ENCODE measurements at regions not wholly inside any gene's neighbourhood (a gene's known extent, or its start where the extent isn't known, plus 50 kb on each side); places are given as distances from the start of the nearest gene placed in this dataset.

DNA sequence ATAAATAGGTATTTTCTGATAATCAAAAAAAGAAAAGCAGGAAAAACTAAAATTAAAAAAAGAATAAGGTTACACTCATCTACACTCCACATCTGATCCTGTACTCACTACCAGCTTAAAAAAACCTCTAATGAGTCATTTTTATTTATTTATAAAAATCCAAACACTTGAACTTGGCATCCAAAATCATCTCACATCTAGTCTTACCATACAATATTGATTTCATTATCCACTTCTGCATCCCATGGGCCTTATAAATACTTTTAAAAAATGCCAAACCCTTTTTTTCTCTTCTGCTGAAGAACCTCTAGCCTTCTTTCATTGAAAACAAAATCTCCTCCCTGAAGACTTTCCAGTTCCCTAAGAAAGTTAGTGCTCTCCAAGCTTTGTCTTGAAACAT is 109.7 kb downstream of the TMTC3 start:
- ATAC-seq (ENCODE audit: poor library complexity) (no peak), DNase-seq (no peak)
- intact Hi-C loops (cut with DNase I) = no loop called here

DNA sequence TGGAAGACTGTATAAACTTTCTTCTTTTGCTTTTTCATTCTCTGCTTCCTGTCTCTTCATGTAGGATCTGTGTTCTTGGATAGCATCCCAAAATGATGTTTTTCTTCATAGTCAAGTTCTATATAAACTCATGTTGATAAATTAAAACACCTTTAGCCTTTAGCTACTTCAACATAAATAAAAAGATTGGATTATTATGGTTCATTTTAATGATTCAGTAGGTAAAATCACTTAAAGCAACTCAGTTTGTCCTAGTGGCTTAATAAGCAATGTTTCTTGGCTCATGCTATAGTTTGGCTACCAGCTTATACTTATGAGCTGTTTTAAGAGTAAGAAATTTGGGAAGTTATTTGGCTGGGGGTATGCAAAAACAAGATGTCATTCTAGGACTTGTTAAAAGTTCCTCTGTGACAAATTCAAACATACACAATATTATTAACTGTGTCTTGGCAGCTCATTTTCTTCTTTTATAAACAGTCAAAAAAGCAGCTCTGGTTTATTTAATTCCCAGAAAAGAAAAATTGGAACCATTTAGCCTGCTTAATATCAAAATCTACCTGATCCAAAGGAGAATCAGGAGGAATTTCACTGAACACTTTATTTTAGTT is 111.4 kb downstream of the TMTC3 start:
- ATAC-seq (ENCODE audit: poor library complexity) (no peak), DNase-seq (no peak)
- intact Hi-C loops (cut with DNase I) = no loop called here

DNA sequence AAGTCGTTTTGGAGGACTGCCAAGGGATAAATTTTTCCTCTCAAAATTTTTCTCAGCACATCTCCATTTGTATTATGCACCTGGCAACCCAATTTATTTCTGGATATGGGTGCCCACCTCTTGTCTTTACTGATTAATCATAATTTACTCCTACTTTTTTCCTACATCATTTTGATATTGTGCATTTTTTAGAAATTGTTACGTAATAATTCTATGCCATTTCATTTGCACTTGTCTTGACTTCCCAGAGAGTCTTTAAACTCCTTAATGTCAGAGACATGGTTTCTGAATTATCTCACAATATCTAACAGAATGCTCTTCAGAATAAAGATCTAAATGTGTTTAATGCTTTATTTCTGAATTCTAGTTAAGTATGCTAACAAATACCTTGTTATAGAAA is 113.1 kb downstream of the TMTC3 start:
- intact Hi-C loops (cut with DNase I) = no loop called here
- ATAC-seq (ENCODE audit: poor library complexity) (no peak), DNase-seq (no peak)

DNA sequence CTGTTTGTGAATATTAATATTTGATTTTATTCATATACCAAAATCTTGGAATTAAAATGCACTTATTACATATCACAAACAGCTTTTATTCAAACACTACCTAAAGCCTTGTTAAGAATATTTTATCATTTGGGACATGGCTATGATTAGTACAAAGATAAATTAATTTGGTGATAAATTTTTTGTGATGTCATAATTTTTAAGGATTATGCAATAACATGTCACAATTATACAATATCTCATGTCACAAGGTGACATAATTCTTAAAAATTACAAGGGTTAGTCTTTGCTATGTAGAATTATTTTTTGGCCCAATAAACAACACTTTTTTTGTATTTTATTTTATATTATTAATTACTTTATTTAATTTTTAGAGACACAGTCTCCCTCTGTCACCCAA is 113.7 kb downstream of the TMTC3 start:
- ATAC-seq (ENCODE audit: poor library complexity) = no peak
- DNase-seq = no peak
- intact Hi-C loops (cut with DNase I) = no loop called here

DNA sequence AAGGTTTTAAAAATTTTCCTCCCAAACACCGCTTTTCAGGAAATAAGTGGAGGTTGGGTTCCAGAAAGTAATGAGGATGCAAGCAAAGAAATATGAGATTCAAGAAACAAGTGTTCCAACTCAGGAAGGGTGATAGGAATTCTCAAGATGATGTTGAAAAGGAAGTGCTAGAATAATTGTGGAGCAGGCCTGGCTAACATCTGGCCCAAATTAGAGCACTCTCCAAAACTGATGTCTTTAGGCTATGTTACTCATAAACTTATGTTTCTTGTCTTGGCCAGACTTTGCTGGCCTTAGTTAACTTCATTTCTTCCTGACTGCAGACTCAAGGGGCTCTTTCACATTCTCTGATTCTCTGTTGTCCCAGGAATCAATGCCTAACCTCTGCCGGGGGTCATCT is 116.3 kb downstream of the TMTC3 start:
- intact Hi-C loops (cut with DNase I) = no loop called here
- DNase-seq = no peak
- no peak for ATAC-seq (ENCODE audit: poor library complexity)

DNA sequence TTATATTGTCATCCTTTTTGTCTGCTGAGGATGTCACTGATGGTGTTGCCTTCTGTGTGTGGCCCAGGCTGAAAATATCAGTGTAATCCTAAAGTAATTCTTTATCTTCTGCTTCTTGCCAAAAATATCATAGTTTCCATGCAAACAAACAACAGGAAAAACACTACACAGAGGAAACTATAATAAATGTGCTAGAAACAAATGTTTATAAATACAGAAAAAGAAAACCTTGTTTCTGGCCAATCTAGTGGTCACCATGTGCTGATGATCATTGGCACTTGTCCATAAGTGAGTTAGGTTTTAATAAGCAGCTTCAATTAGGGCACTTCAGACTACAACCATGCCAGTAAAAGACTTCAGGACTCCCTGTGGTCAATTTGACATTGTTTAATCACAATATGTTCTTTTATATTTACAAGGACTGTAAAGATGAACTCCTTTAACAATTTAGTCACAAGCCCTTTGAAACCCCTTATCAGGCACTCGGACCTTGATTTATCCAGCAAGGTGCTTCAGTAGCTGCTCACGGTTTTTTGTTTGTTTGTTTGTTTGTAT is 124.8 kb downstream of the TMTC3 start:
- ATAC-seq (ENCODE audit: poor library complexity) = no peak
- DNase-seq = no peak
- intact Hi-C loops (cut with DNase I) = no loop called here

DNA sequence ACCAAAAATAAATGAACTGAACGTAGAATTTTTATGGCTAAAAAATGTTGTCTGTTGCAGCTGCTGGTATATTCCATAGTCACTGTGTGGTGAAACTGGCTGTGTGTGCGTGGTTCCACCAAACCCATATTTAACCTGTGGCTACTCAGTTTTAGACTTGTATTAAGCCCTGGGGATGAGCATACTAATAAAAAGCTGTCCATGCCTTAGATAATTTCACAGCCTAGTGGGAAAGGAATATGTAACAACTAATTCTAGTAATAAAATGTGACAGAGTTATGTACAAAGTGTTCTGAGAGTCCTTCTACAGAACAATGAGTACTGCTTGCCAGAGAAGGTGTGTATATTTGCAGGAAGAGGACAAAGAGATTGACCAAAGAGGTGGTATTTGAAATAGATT is 125.5 kb downstream of the TMTC3 start:
- intact Hi-C loops (cut with DNase I) = no loop called here
- DNase-seq (no peak), ATAC-seq (ENCODE audit: poor library complexity) (no peak)

DNA sequence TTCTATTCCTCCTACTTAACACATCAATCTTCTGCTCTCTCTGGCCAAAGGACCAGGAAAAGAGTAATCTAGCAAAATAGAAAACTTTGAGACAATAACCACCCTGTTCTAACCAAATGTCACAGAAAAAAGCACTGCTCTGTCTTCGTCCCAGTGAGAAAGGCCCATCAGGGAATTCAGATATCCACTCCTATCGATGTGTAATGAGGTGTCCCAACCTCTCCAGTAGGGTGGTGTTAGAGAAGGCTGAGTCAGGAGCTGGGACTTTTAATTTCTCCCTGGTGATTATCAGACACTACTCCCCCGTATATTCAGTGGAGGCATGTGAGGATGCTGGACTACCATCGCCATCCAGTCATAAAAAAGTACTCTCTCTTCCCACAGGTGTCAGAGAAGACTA is 130.3 kb downstream of the TMTC3 start:
- intact Hi-C loops (cut with DNase I) = no loop called here
- DNase-seq (no peak), ATAC-seq (ENCODE audit: poor library complexity) (no peak)

DNA sequence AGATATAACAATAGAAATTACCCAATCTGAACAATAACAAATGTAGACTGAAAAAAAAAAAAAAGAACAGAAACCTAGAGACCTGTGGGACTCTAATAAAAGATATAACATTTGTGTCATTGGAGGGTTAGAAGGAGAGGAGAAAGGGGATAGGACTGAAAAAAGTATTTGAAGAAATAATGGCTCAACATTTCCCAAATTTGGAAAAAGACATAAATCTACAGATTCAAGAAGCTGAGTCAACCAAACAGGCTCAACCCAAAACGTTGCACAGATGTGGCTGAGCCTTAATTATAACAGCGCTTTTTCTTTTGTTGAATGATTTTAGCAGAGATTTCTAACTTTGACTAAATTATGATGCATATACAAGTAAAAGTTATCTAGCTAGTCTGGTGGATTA is 131.3 kb downstream of the TMTC3 start:
- intact Hi-C loops (cut with DNase I) = no loop called here
- DNase-seq (no peak), ATAC-seq (ENCODE audit: poor library complexity) (no peak)

DNA sequence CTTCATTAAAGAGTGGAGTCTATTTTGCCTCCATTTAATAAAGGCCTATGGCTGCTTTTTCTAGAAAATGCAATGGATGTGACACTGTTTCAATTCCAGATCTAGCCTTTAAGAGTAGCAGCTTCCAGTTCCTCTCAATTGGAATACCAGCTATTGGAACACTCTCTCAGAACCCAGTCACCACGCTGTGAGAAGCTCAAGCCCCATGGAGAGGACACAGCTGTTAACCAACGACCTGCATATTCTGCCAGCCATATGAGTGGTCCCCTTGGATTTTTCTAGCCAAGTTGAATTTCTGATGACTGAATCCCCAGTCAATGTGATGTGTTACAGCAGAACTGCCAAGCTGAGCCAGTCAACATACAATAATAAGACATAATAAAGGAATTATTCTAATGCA is 131.8 kb downstream of the TMTC3 start:
- ATAC-seq (ENCODE audit: poor library complexity) (no peak), DNase-seq (no peak)
- intact Hi-C loops (cut with DNase I) = no loop called here

DNA sequence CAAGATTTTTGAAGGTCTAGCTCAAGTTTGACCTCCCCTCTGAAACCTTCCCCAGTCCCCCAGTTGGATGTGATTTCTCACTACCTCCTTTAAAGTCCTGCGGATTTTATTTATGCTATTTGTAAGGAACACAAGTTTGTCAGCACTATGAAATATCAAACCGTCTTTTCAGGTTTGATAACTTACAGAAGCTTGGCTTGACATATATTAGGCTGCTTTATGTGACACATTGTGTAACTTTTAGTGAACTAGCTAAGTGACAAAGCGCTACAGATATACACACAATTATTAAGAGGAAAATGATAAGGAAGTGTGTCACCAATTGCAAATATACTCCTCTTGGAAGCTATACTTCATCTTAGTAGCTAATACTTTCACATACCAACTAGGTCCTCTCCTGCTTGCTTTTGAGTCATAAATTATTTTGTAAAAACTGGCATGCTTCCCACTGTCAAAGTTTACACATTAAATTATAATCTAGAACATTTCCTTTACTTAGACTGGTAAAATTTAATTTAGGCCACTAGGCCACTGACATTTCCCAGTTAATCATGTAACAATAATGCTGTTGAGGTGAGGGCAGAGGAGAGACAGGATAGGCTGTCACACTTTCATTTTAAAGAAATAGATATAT is 149.5 kb downstream of the TMTC3 start:
- intact Hi-C loops (cut with DNase I) = no loop called here
- no peak for ATAC-seq (ENCODE audit: poor library complexity)

DNA sequence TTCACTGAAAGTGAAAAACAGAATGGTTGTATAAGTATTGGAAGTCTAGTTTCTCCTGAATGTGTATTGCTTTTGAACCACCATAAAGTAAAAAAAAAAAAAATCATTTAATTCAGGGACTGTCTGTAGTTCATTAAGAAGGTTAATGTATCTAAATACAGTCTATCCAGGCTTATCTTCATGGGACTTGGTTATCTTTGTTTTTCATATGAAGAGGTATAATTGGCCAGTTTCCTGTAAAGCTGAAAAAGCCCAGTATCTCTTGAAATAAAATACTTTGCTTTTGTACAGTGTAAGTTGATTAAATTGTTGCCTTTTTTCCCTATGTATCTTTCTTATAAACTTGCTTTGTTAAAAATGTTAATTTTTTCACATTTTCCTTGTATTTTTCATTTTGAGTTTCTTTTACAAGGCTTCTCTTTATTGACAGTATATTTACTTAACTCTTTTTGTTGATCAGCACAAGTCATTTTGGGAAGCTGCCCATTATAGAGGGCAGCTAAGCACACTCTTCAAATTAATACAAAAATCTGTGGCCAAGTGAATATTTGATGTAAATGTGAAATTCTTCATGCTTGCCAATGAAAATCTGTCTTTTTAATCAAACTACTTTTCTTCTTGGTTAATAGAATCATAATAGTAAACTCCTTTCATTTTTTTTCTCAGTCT is 156.0 kb downstream of the TMTC3 start:
- ATAC-seq (ENCODE audit: poor library complexity) = no peak
- intact Hi-C loops (cut with DNase I) = no loop called here
- no peak for DNase-seq

More for the DNA sequence above, 149.5 kb downstream of the TMTC3 start:
- no peak for DNase-seq

DNA sequence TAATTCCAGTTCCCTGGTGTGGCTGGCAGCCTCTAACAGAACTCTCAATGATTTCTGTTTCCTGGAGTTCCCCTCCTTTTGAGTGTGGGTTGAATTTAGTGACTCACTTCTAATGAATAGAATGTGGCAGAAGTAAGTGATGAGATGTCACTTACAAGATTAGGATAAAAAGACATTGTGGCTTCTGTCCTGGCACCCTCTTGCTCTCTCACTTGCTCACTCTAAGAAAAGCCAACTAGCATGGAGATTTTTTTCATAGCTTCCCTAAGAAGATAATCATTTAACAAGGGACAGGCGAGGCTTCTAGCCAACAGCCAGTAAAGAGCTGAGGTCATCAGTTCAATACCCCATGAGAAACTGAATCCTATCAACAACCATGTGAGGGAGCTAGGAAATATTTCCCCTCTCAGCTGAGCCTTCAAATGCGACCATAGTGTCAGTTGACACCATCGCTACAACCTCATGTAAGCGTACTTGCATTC is 156.7 kb downstream of the TMTC3 start:
- ATAC-seq (ENCODE audit: poor library complexity) = no peak
- intact Hi-C loops (cut with DNase I) = no loop called here
- DNase-seq = no peak

DNA sequence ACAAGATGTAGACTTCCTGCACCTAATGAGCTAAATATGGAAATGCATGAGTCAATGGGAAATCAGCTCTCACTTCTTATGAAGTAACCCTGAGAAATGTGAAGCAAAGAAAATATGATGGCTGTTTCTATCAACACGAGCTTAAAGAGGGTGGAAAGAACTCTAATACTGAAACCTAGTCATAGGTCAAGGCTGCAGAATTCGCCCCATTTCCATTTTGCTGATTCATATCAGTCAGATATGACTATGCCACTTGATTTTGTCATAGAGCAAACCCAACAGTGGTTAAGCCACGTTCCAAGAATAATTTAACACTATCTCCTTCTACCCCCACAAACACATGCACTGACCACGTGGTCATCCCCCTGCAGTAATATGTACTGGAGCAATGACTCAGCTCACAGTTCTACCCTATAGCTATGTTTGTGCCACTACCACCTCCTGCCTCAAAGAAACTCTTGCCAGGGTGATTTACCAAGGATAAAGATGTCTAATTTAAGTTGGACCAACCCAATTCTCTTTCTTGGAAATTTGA is 157.5 kb downstream of the TMTC3 start:
- DNase-seq = no peak
- intact Hi-C loops (cut with DNase I) = no loop called here
- no peak for ATAC-seq (ENCODE audit: poor library complexity)

DNA sequence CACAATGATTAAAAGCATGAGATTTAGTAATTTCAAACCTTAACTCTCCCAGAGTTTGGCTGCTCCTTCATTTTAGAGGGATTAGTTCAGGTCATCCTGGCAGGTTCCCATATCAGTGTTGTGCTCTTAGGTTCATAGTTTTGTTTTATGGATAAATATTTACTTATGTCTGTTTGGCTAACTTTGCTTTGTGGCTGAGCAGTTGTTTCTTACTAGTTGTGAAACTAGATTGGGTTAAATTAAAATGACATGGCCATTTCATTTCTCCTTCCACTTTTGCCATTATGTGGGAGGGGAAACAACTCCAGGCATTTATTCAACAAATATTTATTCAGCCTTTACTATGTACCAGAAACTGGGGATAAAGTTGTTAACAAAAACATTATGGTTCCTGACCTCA is 158.8 kb downstream of the TMTC3 start:
- intact Hi-C loops (cut with DNase I) = no loop called here
- ATAC-seq (ENCODE audit: poor library complexity) (no peak), DNase-seq (no peak)

DNA sequence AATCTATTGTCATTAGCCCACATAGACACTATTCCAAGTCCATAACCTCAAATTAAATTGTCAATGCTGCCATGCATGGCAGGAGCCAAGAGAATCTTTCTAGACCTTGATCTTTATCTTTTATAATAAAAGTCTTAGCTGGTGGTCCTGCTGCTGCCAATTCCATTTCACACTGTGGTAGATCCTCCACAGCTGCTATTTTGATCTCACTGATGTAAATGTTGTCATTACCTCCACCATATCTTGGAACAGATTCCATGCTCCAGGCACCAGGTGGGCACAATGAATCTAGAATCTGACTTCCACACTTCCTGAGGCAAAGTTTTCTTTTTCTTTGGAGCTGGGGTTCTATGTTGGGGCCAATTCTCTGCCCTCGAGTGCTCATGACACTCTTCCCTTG is 161.2 kb downstream of the TMTC3 start:
- no peak for DNase-seq
- ATAC-seq (ENCODE audit: poor library complexity) = no peak
- intact Hi-C loops (cut with DNase I) = no loop called here

DNA sequence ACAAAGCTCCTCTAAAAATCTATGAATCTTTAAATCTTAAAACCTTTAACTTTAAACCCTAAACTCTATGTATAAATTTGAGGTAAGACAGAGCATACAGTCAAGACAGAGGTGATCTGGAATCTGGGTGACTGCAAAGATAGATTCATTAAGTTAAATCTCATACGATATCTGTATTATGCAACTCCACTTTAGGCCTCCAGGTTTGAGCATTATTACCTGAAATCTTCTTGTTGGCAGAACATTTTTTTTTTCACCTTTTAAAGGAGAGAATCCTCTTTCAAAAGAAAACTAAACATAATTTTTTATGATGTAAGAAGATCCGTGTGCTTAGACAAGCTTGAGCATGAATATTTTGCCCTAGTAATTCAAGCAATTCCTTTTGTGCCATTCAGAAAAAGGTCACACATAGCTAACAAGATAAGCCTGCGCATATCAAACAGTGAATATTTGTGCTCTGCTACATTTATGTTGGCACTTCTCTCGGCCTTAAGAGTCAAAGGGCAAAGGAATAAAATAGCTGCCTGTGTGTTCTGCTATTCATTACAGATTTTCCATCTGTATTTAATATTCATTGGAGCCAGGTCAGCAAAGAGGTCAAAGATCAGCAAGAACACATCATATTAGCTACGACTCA is 163.3 kb downstream of the TMTC3 start:
- ATAC-seq (ENCODE audit: poor library complexity) = no peak
- intact Hi-C loops (cut with DNase I) = no loop called here
- DNase-seq = no peak

DNA sequence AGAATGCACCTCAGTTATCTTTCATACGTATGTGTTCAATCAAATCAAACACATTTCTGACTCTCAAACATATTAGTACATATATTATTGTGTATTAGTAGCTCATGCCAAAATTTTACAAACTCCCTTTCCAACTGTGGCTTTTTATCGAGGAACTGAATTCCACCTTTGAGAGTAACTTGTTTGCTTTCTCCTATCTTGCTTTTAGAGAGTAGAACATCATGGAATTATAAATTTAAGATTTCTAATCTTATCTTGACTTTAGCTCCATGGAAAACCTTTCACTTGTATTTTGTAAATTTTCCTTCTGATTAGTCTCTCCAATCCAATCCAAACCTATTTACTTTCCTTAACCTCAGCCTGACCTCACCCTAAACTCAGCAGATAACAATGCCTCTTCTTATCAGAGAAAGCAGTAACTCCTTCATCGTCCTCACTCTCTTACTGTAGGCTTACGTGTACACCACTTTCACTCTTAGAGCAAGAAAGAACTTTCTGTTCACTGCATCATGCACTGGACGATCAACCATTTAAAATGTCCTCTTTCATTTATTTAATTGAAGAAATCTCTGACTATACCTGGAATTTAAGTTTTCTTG is 164.5 kb downstream of the TMTC3 start:
- ATAC-seq (ENCODE audit: poor library complexity) (no peak), DNase-seq (no peak)
- intact Hi-C loops (cut with DNase I) = no loop called here

DNA sequence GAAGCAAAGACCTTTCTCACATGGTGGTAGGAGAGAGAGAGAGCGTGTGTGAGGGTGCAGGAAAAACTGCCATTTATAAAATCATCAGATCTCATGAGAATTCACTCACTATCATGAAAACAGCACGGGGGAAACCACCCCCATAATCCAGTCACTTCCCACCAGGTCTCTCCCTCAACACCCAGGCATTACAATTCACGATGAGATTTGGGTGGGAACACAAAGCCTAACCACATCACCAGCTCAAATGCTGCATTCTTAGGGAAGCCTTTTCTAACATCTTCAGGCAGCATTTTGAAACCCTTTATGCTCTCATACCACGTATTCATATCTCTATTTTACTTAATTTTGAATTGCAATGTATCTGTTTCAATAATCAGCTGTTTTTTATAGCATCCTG is 165.9 kb downstream of the TMTC3 start:
- DNase-seq (no peak), ATAC-seq (ENCODE audit: poor library complexity) (no peak)
- intact Hi-C loops (cut with DNase I) = no loop called here

Data from Right ventricle myocardium superior (tissue), 1 donor.